ENCODE measurements at regions not wholly inside any gene's neighbourhood (a gene's known extent, or its start where the extent isn't known, plus 50 kb on each side); places are given as distances from the start of the nearest gene placed in this dataset.

DNA sequence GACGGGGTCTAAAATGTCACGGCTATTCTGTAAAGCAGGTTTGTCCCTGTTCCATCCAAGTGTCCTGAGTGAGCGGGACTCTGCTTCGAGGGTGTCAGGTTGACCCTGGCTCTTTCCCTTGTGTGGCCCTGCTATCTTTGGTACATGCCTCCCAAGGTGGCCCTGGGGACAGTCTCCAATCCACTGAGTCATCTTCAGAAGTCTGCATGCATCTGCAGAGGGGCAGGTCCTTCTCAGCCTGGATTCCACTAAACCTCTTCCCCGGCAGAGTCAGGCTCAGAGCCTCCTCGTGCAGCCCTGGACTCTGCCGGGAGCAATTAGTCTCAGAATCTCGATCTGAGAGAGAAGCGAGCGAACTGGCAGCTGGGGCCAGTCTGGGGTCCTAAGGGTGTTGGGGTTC lies 50.1 kb upstream of the KCNJ15 start:
- DNase-seq: no peak

All from retina (tissue), 1 donor.